ENCODE measurements at regions not wholly inside any gene's neighbourhood (a gene's known extent, or its start where the extent isn't known, plus 50 kb on each side); places are given as distances from the start of the nearest gene placed in this dataset.
"Not testable (repeated sequence)": the region's sequence is repeated elsewhere in the genome, so short reads cannot be mapped to it uniquely, and the experiment has no call there.

- no peak overlapping the region for H3K4me3 ChIP-seq (ENCODE audit: low read depth, low read length)
- no peaks in the 10 kb centered on the region for H3K36me3 ChIP-seq (ENCODE audit: control insufficient read depth, insufficient read depth, low read length)
- DNase-seq (ENCODE audit: low read depth) (no peak), FAIRE-seq (no peak)
- H3K27me3 ChIP-seq (ENCODE audit: control insufficient read depth, insufficient read depth, low read length), result no peaks in the 10 kb centered on the region
- no peak for TF ChIP-seq CTCF (IDR thresholded peaks at IDR 0.05; ENCODE audit: insufficient read depth, low read length, severe bottlenecking)
These were observed 113.5 kb downstream of the USP22 start for GRCh38 chr17:20929334-20929733.

- TF ChIP-seq CTCF (IDR thresholded peaks at IDR 0.05; ENCODE audit: insufficient read depth, low read length, severe bottlenecking), result no peak
- Histone ChIP-seq H3K27me3 (ENCODE audit: control insufficient read depth, insufficient read depth, low read length) (no peaks in the 10 kb centered on the region), H3K4me3 (ENCODE audit: low read depth, low read length) (no peak overlapping the region), H3K36me3 (ENCODE audit: control insufficient read depth, insufficient read depth, low read length) (no peaks in the 10 kb centered on the region)
- DNase-seq (ENCODE audit: low read depth), result no peak
- FAIRE-seq, result no peak
These were observed 112.6 kb downstream of the USP22 start for GRCh38 chr17:20930081-20930760.

DNA sequence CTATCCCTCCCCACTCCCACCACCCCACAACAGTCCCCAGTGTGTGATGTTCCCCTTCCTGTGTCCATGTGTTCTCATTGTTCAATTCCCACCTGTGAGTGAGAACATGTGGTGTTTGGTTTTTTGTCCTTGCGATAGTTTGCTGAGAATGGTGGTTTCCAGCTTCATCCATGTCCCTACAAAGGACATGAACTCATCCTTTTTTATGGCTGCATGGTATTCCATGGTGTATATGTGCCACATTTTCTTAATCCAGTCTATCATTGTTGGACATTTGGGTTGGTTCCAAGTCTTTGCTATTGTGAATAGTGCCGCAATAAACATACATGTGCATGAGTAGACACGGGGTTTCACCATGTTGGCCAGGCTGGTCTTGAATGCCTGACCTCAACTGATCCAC, 109.8 kb downstream of the USP22 start:
- H3K27me3 ChIP-seq (ENCODE audit: control insufficient read depth, insufficient read depth, low read length); H3K36me3 ChIP-seq (ENCODE audit: control insufficient read depth, insufficient read depth, low read length); DNase-seq (ENCODE audit: low read depth); H3K4me3 ChIP-seq (ENCODE audit: low read depth, low read length); FAIRE-seq: not testable (repeated sequence)

- no peak for FAIRE-seq
- Histone ChIP-seq H3K36me3 (ENCODE audit: control insufficient read depth, insufficient read depth, low read length) (no peaks in the 10 kb centered on the region), H3K27me3 (ENCODE audit: control insufficient read depth, insufficient read depth, low read length) (no peaks in the 10 kb centered on the region), H3K4me3 (ENCODE audit: low read depth, low read length) (no peak overlapping the region)
- DNase-seq (ENCODE audit: low read depth), result no peak
- no peak for TF ChIP-seq CTCF (IDR thresholded peaks at IDR 0.05; ENCODE audit: insufficient read depth, low read length, severe bottlenecking)
These were observed 108.5 kb downstream of the USP22 start for GRCh38 chr17:20934288-20934687.

GRCh38 chr17:20935740-20936139, 107.1 kb downstream of the USP22 start:
- Histone ChIP-seq H3K36me3 (ENCODE audit: control insufficient read depth, insufficient read depth, low read length) (no peaks in the 10 kb centered on the region), H3K4me3 (ENCODE audit: low read depth, low read length) (no peak overlapping the region), H3K27me3 (ENCODE audit: control insufficient read depth, insufficient read depth, low read length) (no peaks in the 10 kb centered on the region)
- TF ChIP-seq CTCF (IDR thresholded peaks at IDR 0.05; ENCODE audit: insufficient read depth, low read length, severe bottlenecking), result no peak
- DNase-seq (ENCODE audit: low read depth) (peak; percentile 95), FAIRE-seq (no peak)

DNA sequence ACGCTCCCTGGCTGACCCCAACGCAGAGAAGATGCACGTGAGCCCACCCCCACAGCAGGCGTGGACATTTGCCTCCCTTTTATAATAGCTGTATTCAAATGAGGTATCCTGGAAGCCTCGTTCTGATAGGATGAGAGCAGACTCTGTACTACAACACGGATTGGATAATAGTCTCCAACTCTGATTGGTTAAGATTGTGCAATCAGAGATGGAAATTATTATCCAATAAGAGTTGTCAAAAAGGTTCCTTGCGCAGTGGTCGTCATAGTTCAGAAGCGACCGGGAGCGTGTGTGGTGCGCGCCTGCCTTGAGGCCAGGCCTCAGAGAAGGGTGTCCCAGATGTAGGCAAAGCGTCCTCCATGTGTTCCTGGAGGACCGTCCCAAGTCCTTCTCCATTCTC, 104.6 kb downstream of the USP22 start:
- Histone ChIP-seq H3K27me3 (ENCODE audit: control insufficient read depth, insufficient read depth, low read length) (no peaks in the 10 kb centered on the region), H3K36me3 (ENCODE audit: control insufficient read depth, insufficient read depth, low read length) (no peaks in the 10 kb centered on the region), H3K4me3 (ENCODE audit: low read depth, low read length) (no peak overlapping the region)
- no peak for TF ChIP-seq CTCF (IDR thresholded peaks at IDR 0.05; ENCODE audit: insufficient read depth, low read length, severe bottlenecking)
- FAIRE-seq (no peak), DNase-seq (ENCODE audit: low read depth) (no peak)

Data from bronchial epithelial cell (primary cell).